ENCODE measurements at regions not wholly inside any gene's neighbourhood (a gene's known extent, or its start where the extent isn't known, plus 50 kb on each side); places are given as distances from the start of the nearest gene placed in this dataset.
"Not testable (repeated sequence)": the region's sequence is repeated elsewhere in the genome, so short reads cannot be mapped to it uniquely, and the experiment has no call there.

GRCh38 chr15:20048189-20048588 is 493.4 kb downstream of the GOLGA6L6 start:
- DNase-seq: not testable (repeated sequence)

- DNase-seq: not testable (repeated sequence)
Observed at GRCh38 chr15:20045165-20045564, 496.4 kb downstream of the GOLGA6L6 start.

GRCh38 chr15:20040691-20041090 is 500.9 kb downstream of the GOLGA6L6 start:
- not testable (repeated sequence) for DNase-seq

GRCh38 chr15:20025040-20025439 is 516.6 kb downstream of the GOLGA6L6 start:
- DNase-seq: not testable (repeated sequence)

- DNase-seq: not testable (repeated sequence)
Observed at GRCh38 chr15:20022349-20022748, 519.3 kb downstream of the GOLGA6L6 start.

- not testable (repeated sequence) for DNase-seq
Observed at GRCh38 chr15:20021351-20021750, 520.2 kb downstream of the GOLGA6L6 start.

- not testable (repeated sequence) for DNase-seq
Observed at GRCh38 chr15:20020588-20020987, 521.0 kb downstream of the GOLGA6L6 start.

GRCh38 chr15:20019758-20020157 is 521.8 kb downstream of the GOLGA6L6 start:
- not testable (repeated sequence) for DNase-seq

GRCh38 chr15:20017581-20017980 is 524.0 kb downstream of the GOLGA6L6 start:
- not testable (repeated sequence) for DNase-seq

- not testable (repeated sequence) for DNase-seq
Observed at GRCh38 chr15:20016941-20017340, 524.7 kb downstream of the GOLGA6L6 start.

- DNase-seq: not testable (repeated sequence)
Observed at GRCh38 chr15:20012837-20013236, 528.8 kb downstream of the GOLGA6L6 start.

- not testable (repeated sequence) for DNase-seq
Observed at GRCh38 chr15:20010759-20011158, 530.8 kb downstream of the GOLGA6L6 start.

GRCh38 chr15:20009619-20010018 is 532.0 kb downstream of the GOLGA6L6 start:
- not testable (repeated sequence) for DNase-seq

- DNase-seq: not testable (repeated sequence)
Observed at GRCh38 chr15:20007338-20007737, 534.3 kb downstream of the GOLGA6L6 start.

- DNase-seq: not testable (repeated sequence)
Observed at GRCh38 chr15:20003471-20003870, 538.1 kb downstream of the GOLGA6L6 start.

GRCh38 chr15:20002560-20002959 is 539.0 kb downstream of the GOLGA6L6 start:
- not testable (repeated sequence) for DNase-seq

- not testable (repeated sequence) for DNase-seq
Observed at GRCh38 chr15:19996574-19997194, 544.9 kb downstream of the GOLGA6L6 start.

GRCh38 chr15:19995296-19995695 is 546.3 kb downstream of the GOLGA6L6 start:
- DNase-seq: not testable (repeated sequence)

- DNase-seq: no peak
Observed at GRCh38 chr15:19992428-19992827, 549.2 kb downstream of the GOLGA6L6 start.

- DNase-seq: no peak
Observed at GRCh38 chr15:19988094-19988660, 553.4 kb downstream of the GOLGA6L6 start.

GRCh38 chr15:19987389-19988048 is 554.1 kb downstream of the GOLGA6L6 start:
- peak; percentile 39 for DNase-seq

- no peak for DNase-seq
Observed at GRCh38 chr15:19984101-19984500, 557.5 kb downstream of the GOLGA6L6 start.

- no peak for DNase-seq
Observed at GRCh38 chr15:19974998-19975397, 566.6 kb downstream of the GOLGA6L6 start.

GRCh38 chr15:19973718-19974117 is 567.9 kb downstream of the GOLGA6L6 start:
- peak; percentile 35 for DNase-seq
